Uterus (tissue), 2 donors: ENCODE measurements at regions not wholly inside any gene's neighbourhood (a gene's known extent, or its start where the extent isn't known, plus 50 kb on each side); places are given as distances from the start of the nearest gene placed in this dataset.

Source experiments
- CTCF ChIP-seq, 4 experiments: fragments of 200-600 bp in 2 of 4; fragments of 450-650 bp in 2 of 4; sonication (generic) in 2 of 4; IDR thresholded peaks; one replicate each; pipeline ENCODE4 v1.5.1; 2016 to 2019; ENCODE audit warnings: antibody characterized with exemption in 4 of 4, mild to moderate bottlenecking in 2 of 4, moderate library complexity in 1 of 4
- POLR2A ChIP-seq, 2 donors: fragments of 450-650 bp; IDR thresholded peaks; one replicate each; pipeline ENCODE4 v1.6.1; 2016; ENCODE audit warnings: antibody characterized with exemption in 2 of 2, mild to moderate bottlenecking in 1 of 2, moderate library complexity in 1 of 2

- no peak for TF ChIP-seq CTCF (IDR thresholded peaks at IDR 0.05)
- TF ChIP-seq POLR2A (IDR thresholded peaks at IDR 0.05), result no peak
These were observed 588.2 kb downstream of the IRS1 start for GRCh38 chr2:226211439-226211838.
